ENCODE measurements at regions not wholly inside any gene's neighbourhood (a gene's known extent, or its start where the extent isn't known, plus 50 kb on each side); places are given as distances from the start of the nearest gene placed in this dataset.

- no peak for DNase-seq (ENCODE audit: low read depth in 4 of 4, low spot score in 1 of 4)
Measured at GRCh38 chr22:34702279-34702678, 363.7 kb upstream of the ISX start.

GRCh38 chr22:34709641-34710040 lies 356.3 kb upstream of the ISX start:
- DNase-seq (ENCODE audit: low read depth in 4 of 4, low spot score in 1 of 4), result no peak

- no peak for DNase-seq (ENCODE audit: low read depth in 4 of 4, low spot score in 1 of 4)
Measured at GRCh38 chr22:34722901-34723300, 343.1 kb upstream of the ISX start.

GRCh38 chr22:34736081-34736480 lies 329.9 kb upstream of the ISX start:
- no peak for DNase-seq (ENCODE audit: low read depth in 4 of 4, low spot score in 1 of 4)

- no peak for DNase-seq (ENCODE audit: low read depth in 4 of 4, low spot score in 1 of 4)
Measured at GRCh38 chr22:34738661-34739400, 327.1 kb upstream of the ISX start.

- DNase-seq (ENCODE audit: low read depth in 4 of 4, low spot score in 1 of 4), result no peak
Measured at GRCh38 chr22:34743110-34743751, 322.7 kb upstream of the ISX start.

- no peak for DNase-seq (ENCODE audit: low read depth in 4 of 4, low spot score in 1 of 4)
Measured at GRCh38 chr22:34760276-34761008, 305.5 kb upstream of the ISX start.

GRCh38 chr22:34761111-34761510 lies 304.8 kb upstream of the ISX start:
- DNase-seq (ENCODE audit: low read depth in 4 of 4, low spot score in 1 of 4), result no peak

- no peak for DNase-seq (ENCODE audit: low read depth in 4 of 4, low spot score in 1 of 4)
Measured at GRCh38 chr22:34763496-34763895, 302.5 kb upstream of the ISX start.

GRCh38 chr22:34765115-34765514 lies 300.8 kb upstream of the ISX start:
- DNase-seq (ENCODE audit: low read depth in 4 of 4, low spot score in 1 of 4), result no peak

- DNase-seq (ENCODE audit: low read depth in 4 of 4, low spot score in 1 of 4), result no peak
Measured at GRCh38 chr22:34769361-34769760, 296.6 kb upstream of the ISX start.

GRCh38 chr22:34776817-34777216 lies 289.1 kb upstream of the ISX start:
- DNase-seq (ENCODE audit: low read depth in 4 of 4, low spot score in 1 of 4), result no peak

GRCh38 chr22:34781681-34782080 lies 284.3 kb upstream of the ISX start:
- DNase-seq (ENCODE audit: low read depth in 4 of 4, low spot score in 1 of 4), result no peak

GRCh38 chr22:34783436-34783835 lies 282.5 kb upstream of the ISX start:
- no peak for DNase-seq (ENCODE audit: low read depth in 4 of 4, low spot score in 1 of 4)

GRCh38 chr22:34784056-34784455 lies 281.9 kb upstream of the ISX start:
- DNase-seq (ENCODE audit: low read depth in 4 of 4, low spot score in 1 of 4), result no peak

GRCh38 chr22:34797826-34798225 lies 268.1 kb upstream of the ISX start:
- no peak for DNase-seq (ENCODE audit: low read depth in 4 of 4, low spot score in 1 of 4)

GRCh38 chr22:34798605-34799004 lies 267.4 kb upstream of the ISX start:
- DNase-seq (ENCODE audit: low read depth in 4 of 4, low spot score in 1 of 4), result no peak

GRCh38 chr22:34800260-34800980 lies 265.5 kb upstream of the ISX start:
- DNase-seq (ENCODE audit: low read depth in 4 of 4, low spot score in 1 of 4), result no peak

GRCh38 chr22:34801221-34801620 lies 264.7 kb upstream of the ISX start:
- no peak for DNase-seq (ENCODE audit: low read depth in 4 of 4, low spot score in 1 of 4)

- DNase-seq (ENCODE audit: low read depth in 4 of 4, low spot score in 1 of 4), result no peak
Measured at GRCh38 chr22:34804091-34804490, 261.9 kb upstream of the ISX start.

GRCh38 chr22:34804604-34805003 lies 261.4 kb upstream of the ISX start:
- DNase-seq (ENCODE audit: low read depth in 4 of 4, low spot score in 1 of 4), result no peak

- no peak for DNase-seq (ENCODE audit: low read depth in 4 of 4, low spot score in 1 of 4)
Measured at GRCh38 chr22:34805771-34806170, 260.2 kb upstream of the ISX start.

All from stimulated activated CD4-positive, alpha-beta T cell treated with anti-CD3 and anti-CD28 coated beads, Interleukin-1b, Interleukin-23, amount 100 ng/mL, for 24 hours (primary cell).